ENCODE measurements at regions not wholly inside any gene's neighbourhood (a gene's known extent, or its start where the extent isn't known, plus 50 kb on each side); places are given as distances from the start of the nearest gene placed in this dataset.

GRCh38 chr13:112161521-112162301, 94.8 kb downstream of the SOX1 start:
- CTCF ChIA-PET (ENCODE audit: partially characterized antibody) = no interaction called here
- Histone ChIP-seq H3K79me1 (ENCODE audit: low read depth, low read length) (no peaks in the 10 kb centered on the region; the same call in 1 of the 2 replicates), H4K8ac (ENCODE audit: extremely low read depth, insufficient read depth, low read length) (peak overlapping the region; percentile 64; the same call in 1 of the 2 replicates), H3K23ac (ENCODE audit: insufficient read length) (no peak overlapping the region), H3K79me2 (ENCODE audit: control insufficient read depth in 1 of 2, insufficient read depth in 2 of 2, low read length in 2 of 2) (no peaks in the 10 kb centered on the region), H3K9me3 (ENCODE audit: insufficient read depth in 2 of 2, low read depth in 1 of 2, low read length in 1 of 2) (no peaks in the 10 kb centered on the region; a peak in 2 of 4 replicates), H3K27me3 (replicated peaks in 1 of 4; ENCODE audit: control insufficient read depth in 3 of 4, extremely low read depth in 1 of 4, insufficient read depth in 3 of 4, low read length in 3 of 4) (no peaks in the 10 kb centered on the region; a peak in 1 of 7 replicates), H3K4ac (replicated peaks; ENCODE audit: insufficient read length, low read depth, low read length) (no peak overlapping the region), H2BK12ac (ENCODE audit: low read depth, low read length) (peak overlapping the region; percentile 100; the same call in 1 of the 2 replicates), H3K14ac (ENCODE audit: insufficient read length) (no peak overlapping the region), H3K36me3 (ENCODE audit: control insufficient read depth in 2 of 4, insufficient read depth in 4 of 4, low read length in 3 of 4) (no peaks in the 10 kb centered on the region), H3K4me2 (ENCODE audit: insufficient read depth in 1 of 2, low read depth in 2 of 2, low read length in 2 of 2) (peak overlapping the region; percentile 55 to 62), H3K56ac (replicated peaks; ENCODE audit: insufficient read length, low read depth, low read length) (peak overlapping the region; percentile 80), H3K18ac (ENCODE audit: extremely low read depth, low read length) (peak overlapping the region; percentile 97), H3K23me2 (ENCODE audit: low read depth, low read length) (no peaks in the 10 kb centered on the region), H2AK5ac (ENCODE audit: low read depth, low read length) (no peak overlapping the region; the same call in 1 of the 2 replicates), H3K4me1 (replicated peaks in 1 of 4; ENCODE audit: control insufficient read depth in 3 of 4, insufficient read depth in 4 of 4, low read length in 3 of 4) (peaks cover 17 to 42% (median 29%) of the 10 kb centered on the region in 4 experiments), H3K27ac (ENCODE audit: low read depth, low read length) (peak overlapping the region; percentile 78), H4K5ac (ENCODE audit: insufficient read length, low read depth, low read length) (peak overlapping the region; percentile 75), H3K4me3 (ENCODE audit: extremely low read depth in 1 of 4, insufficient read depth in 2 of 4, low read depth in 3 of 4, low read length in 4 of 4) (peak overlapping the region; percentile 13 to 43 (median 21); a peak in 5 of 8 replicates), H2BK20ac (ENCODE audit: low read length) (no peak overlapping the region), H2AFZ (ENCODE audit: low read length) (peak overlapping the region; percentile 45), H3K9ac (replicated peaks in 1 of 4; ENCODE audit: extremely low read depth in 1 of 4, low read depth in 3 of 4, low read length in 3 of 4) (peak overlapping the region in 3 of 4 experiments; percentile 26 to 51 (median 37); a peak in 6 of 7 replicates), H2BK15ac (ENCODE audit: low read length) (no peak overlapping the region), H4K91ac (replicated peaks; ENCODE audit: insufficient read length, low read length) (peak overlapping the region; percentile 87), H2BK5ac (ENCODE audit: low read depth, low read length) (peak overlapping the region; percentile 87), H2BK120ac (replicated peaks; ENCODE audit: low read depth, low read length) (peak overlapping the region; percentile 65), H4K20me1 (replicated peaks in 1 of 2; ENCODE audit: control insufficient read depth in 1 of 2, insufficient read depth in 2 of 2, low read length in 2 of 2) (no peaks in the 10 kb centered on the region)
- DNase-seq (ENCODE audit: low read depth in 1 of 2, low spot score in 2 of 2) (peak; percentile 63 to 71), FAIRE-seq (peak; percentile 86)
- POLR2A ChIA-PET (ENCODE audit: partially characterized antibody) = interaction anchor here (1.3 kb wide), 1 partner anchor 10 kb away, joined by 4 read pairs; no protein-coding TSS in a partner anchor
- 4% methylated on average over 21 of the region's 21 CpGs; no CpG with 5 or more reads in 1 of the 2 experiments for WGBS, 2 experiments (ENCODE audit: extremely low coverage in 1 of 2, insufficient coverage in 1 of 2, insufficient read length in 1 of 2, insufficient replicate concordance in 2 of 2, low coverage in 1 of 2, low lambda C conversion rate in 2 of 2, missing lambda C conversion rate in 1 of 2)
- TF ChIP-seq TBP (IDR thresholded peaks at IDR 0.05; ENCODE audit: low read depth, low read length) = no peak
- TF ChIP-seq BACH1 (IDR thresholded peaks at IDR 0.05; ENCODE audit: low read length) = peak; percentile 81
- no peak for TF ChIP-seq HDAC6 (IDR thresholded peaks at IDR 0.05; ENCODE audit: low read depth, low read length)
- TF ChIP-seq RNF2 (IDR thresholded peaks at IDR 0.05; ENCODE audit: borderline replicate concordance, low read depth, low read length, missing control alignments, poor library complexity, severe bottlenecking) = no peak
- no peak for TF ChIP-seq POU5F1 (IDR thresholded peaks at IDR 0.05; ENCODE audit: low read depth, low read length)
- TF ChIP-seq TAF1 (IDR thresholded peaks at IDR 0.05; ENCODE audit: low read depth, low read length) = peak; percentile 56; the same call in 1 of the 2 replicates
- no peak for TF ChIP-seq PHF8 (conservative IDR thresholded peaks at IDR 0.05; ENCODE audit: low read depth, low read length)
- TF ChIP-seq KDM1A (IDR thresholded peaks at IDR 0.05; ENCODE audit: borderline replicate concordance, low read length) = no peak
- TF ChIP-seq CHD2 (IDR thresholded peaks at IDR 0.05; ENCODE audit: low read length) = no peak
- TF ChIP-seq SIRT6 (IDR thresholded peaks at IDR 0.05; ENCODE audit: low read length) = no peak
- TF ChIP-seq CBX8 (IDR thresholded peaks at IDR 0.05; ENCODE audit: borderline replicate concordance, low read depth, low read length) = no peak
- peak in 1 of 2 experiments; percentile 34; a peak in 1 of 3 replicates for TF ChIP-seq POLR2A (IDR thresholded peaks at IDR 0.05; ENCODE audit: control extremely low read depth in 1 of 2, low read depth in 2 of 2, low read length in 2 of 2)
- TF ChIP-seq CEBPB (IDR thresholded peaks at IDR 0.05; ENCODE audit: low read depth, low read length) = no peak
